ENCODE measurements at regions not wholly inside any gene's neighbourhood (a gene's known extent, or its start where the extent isn't known, plus 50 kb on each side); places are given as distances from the start of the nearest gene placed in this dataset.

DNA sequence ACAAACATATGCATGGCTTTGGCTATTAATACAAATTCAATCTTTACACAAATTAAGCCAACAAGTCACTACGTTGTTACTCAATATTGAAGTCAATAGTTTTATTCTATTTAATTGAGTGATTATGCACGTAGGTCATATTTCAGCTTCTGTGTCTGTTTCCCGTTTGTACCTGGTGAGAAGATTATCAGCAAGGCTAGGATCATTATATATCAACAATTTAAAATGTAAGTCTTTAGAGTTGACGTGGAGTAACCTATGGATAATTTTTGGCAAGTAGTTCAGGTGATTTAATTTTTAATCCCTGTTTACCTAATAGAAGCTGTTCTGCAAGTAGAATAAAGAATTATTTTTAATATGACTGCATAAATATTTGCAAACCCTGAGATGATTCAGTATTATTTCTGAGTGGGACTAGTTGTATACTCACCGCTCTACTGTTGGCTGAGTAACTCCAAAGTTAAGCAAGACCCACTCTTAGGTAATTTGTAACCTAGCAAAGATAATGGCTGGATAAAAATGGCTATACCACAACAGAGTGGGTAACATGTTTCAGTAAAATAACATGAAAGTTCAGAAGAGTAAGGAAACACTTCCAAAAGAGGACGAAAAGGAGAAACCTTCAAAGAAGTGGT is 161.0 kb downstream of the HGF start:
- no peak for TF ChIP-seq L3MBTL2 (conservative IDR thresholded peaks at IDR 0.05)
- no peak for TF ChIP-seq FOXM1 (IDR thresholded peaks at IDR 0.05; ENCODE audit: borderline replicate concordance)
- no peak for TF ChIP-seq NFRKB (IDR thresholded peaks at IDR 0.05)
- TF ChIP-seq TARDBP (IDR thresholded peaks at IDR 0.05): no peak
- TF ChIP-seq, protein P1, sequence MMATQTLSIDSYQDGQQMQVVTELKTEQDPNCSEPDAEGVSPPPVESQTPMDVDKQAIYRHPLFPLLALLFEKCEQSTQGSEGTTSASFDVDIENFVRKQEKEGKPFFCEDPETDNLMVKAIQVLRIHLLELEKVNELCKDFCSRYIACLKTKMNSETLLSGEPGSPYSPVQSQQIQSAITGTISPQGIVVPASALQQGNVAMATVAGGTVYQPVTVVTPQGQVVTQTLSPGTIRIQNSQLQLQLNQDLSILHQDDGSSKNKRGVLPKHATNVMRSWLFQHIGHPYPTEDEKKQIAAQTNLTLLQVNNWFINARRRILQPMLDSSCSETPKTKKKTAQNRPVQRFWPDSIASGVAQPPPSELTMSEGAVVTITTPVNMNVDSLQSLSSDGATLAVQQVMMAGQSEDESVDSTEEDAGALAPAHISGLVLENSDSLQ (IDR thresholded peaks at IDR 0.05): no peak
- TF ChIP-seq BHLHE40 (IDR thresholded peaks at IDR 0.05; ENCODE audit: borderline replicate concordance): no peak
- TF ChIP-seq HDGF (IDR thresholded peaks at IDR 0.05; ENCODE audit: borderline replicate concordance): no peak
- TF ChIP-seq ZNF384 (IDR thresholded peaks at IDR 0.05): no peak
- no peak for TF ChIP-seq FOXK2 (IDR thresholded peaks at IDR 0.05)
- no peak for TF ChIP-seq ELF4 (IDR thresholded peaks at IDR 0.05)
- no peak for TF ChIP-seq LEF1 (IDR thresholded peaks at IDR 0.05; ENCODE audit: borderline replicate concordance)
- no peak for TF ChIP-seq SP1 (IDR thresholded peaks at IDR 0.05)

All from HEK293T (cell line).